A549 (cell line): ENCODE measurements at regions not wholly inside any gene's neighbourhood (a gene's known extent, or its start where the extent isn't known, plus 50 kb on each side); places are given as distances from the start of the nearest gene placed in this dataset.

Experiments
- MYC ChIP-seq: IDR thresholded peaks from 2 replicates; pipeline ENCODE4 v1.6.1; 2012; ENCODE audit warnings: mild to moderate bottlenecking, inconsistent platforms, low read length, improper control_type of control experiment, borderline replicate concordance
- POLR2A ChIP-seq: IDR thresholded peaks from 2 replicates; pipeline ENCODE4 v1.6.1; 2012; ENCODE audit warnings: mild to moderate bottlenecking, low read length
- SMC3 ChIP-seq: fragments of >200 bp; sonication (Bioruptor Twin); formaldehyde crosslinking; IDR thresholded peaks from 3 replicates; pipeline ENCODE4 v1.6.1; 2018; ENCODE audit warnings: inconsistent platforms

GRCh38 chr18:73992242-73993022, 155.2 kb downstream of the FBXO15 start:
- TF ChIP-seq SMC3 (no peak), POLR2A (no peak), MYC (no peak)
